Fibroblast of villous mesenchyme (primary cell): ENCODE measurements at regions not wholly inside any gene's neighbourhood (a gene's known extent, or its start where the extent isn't known, plus 50 kb on each side); places are given as distances from the start of the nearest gene placed in this dataset.
A peak's percentile ranks its signal among the peaks of the same experiment; 100 is the strongest.

Experiments used
- DNase-seq: peaks from one replicate; pipeline ENCODE4 v3.0.0-alpha.2; 2010; ENCODE audit warnings: low read depth
- H3K4me3 ChIP-seq: 2 replicates; pipeline ENCODE4 v1.5.1; 2011; ENCODE audit warnings: low read depth, mild to moderate bottlenecking, low read length
- CTCF ChIP-seq: IDR thresholded peaks from 2 replicates; pipeline ENCODE4 v1.5.1; 2012; ENCODE audit warnings: low read depth, mild to moderate bottlenecking, low read length; ENCODE audit not compliant: insufficient read depth

- no peak overlapping the region for H3K4me3 ChIP-seq
- peak; percentile 38 for DNase-seq
- TF ChIP-seq CTCF: no peak
Observed at GRCh38 chr3:191066669-191067068, 132.4 kb upstream of the OSTN start.

DNA sequence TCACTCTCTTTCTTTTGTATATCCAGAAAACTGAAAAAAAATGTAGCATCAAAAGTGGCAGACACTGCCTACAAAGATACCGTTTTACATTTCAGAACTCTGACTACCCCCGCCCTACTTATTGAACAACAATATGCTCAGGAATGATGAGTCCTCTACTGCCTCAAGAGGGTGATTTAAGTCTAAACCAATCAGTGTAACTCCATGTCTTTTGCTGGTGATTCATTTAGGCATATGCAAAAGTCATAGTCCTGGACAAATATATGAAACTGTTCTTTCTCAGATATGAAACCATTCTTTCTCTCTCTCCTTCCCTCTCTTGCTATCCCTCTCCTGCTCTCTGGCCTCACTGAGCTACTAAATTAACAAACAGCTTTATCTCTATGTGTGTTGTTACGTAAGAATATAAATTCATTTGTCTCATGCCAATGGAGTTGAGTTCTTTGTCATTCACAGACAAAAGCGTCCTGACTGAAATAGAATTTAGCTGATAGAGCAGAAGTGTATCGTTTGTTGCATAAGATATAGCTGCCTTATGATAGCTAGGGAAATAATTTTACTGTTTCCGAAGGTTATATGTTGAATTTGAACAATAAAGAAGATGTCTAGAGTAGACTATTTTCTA is 133.7 kb upstream of the OSTN start:
- no peak overlapping the region for H3K4me3 ChIP-seq
- TF ChIP-seq CTCF: no peak
- peak; percentile 13 for DNase-seq

- peak; percentile 42 for DNase-seq
- H3K4me3 ChIP-seq: no peak overlapping the region
- TF ChIP-seq CTCF: peak; percentile 38
Observed at GRCh38 chr3:191051037-191051436, 148.0 kb upstream of the OSTN start.

- no peak overlapping the region for H3K4me3 ChIP-seq
- TF ChIP-seq CTCF: no peak
- DNase-seq: no peak
Observed at GRCh38 chr3:191047930-191048329, 151.1 kb upstream of the OSTN start.

DNA sequence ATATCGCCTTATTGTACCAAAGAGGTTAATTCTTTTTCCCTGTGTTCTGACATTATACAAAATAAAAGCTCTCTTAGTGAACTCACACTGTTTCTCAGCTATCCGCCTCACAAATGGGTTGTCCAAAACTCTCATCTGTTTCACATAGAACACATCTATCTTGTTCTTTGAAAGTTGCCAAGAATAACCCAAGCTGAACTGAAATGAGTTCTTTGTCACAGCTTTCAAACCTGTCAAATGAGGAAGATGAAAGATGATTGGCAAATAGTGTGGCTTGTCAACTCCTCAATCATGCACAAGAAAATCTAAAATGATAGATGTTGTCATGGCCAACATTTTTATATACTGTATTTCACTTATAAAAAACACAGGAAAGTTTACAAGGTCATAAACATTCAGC is 168.1 kb upstream of the OSTN start:
- DNase-seq: no peak
- H3K4me3 ChIP-seq: no peak overlapping the region
- TF ChIP-seq CTCF: no peak

DNA sequence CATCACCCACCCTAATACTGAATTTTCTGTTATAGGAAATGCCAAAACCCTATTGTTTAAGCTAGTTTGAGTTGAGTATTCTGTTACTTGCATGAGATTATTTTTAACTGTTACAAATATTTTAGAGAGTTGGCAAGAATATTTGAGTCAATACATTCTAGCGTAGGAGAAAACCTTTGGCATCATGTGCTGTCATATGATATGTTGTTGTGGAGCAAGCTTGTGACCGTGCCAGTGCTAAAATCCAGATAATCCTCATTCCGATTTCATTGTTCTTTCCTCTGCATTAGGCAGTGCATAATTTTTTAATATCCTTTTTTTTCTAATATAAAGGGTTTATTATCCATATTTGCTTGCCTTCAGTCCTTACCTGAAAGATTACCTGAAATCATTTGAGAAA is 168.0 kb upstream of the GMNC start:
- H3K4me3 ChIP-seq: no peak overlapping the region
- DNase-seq: no peak
- no peak for TF ChIP-seq CTCF

GRCh38 chr3:191026746-191027145 is 164.3 kb upstream of the GMNC start:
- no peak for DNase-seq
- no peak overlapping the region for H3K4me3 ChIP-seq
- TF ChIP-seq CTCF: no peak
